ENCODE measurements at regions not wholly inside any gene's neighbourhood (a gene's known extent, or its start where the extent isn't known, plus 50 kb on each side); places are given as distances from the start of the nearest gene placed in this dataset.

GRCh38 chr4:13240066-13240465 lies 244.1 kb downstream of the RAB28 start (continued):
- TF ChIP-seq REST (IDR thresholded peaks at IDR 0.05; ENCODE audit: low read depth) (no peak), EGR1 (IDR thresholded peaks at IDR 0.05; ENCODE audit: low read depth) (no peak), JUND (IDR thresholded peaks at IDR 0.05) (no peak)

- no peak overlapping the region for H3K4me3 ChIP-seq (replicated peaks in 1 of 2; ENCODE audit: low read depth in 1 of 2, low read length in 2 of 2)
- H3K4me1 ChIP-seq (ENCODE audit: control insufficient read depth in 1 of 2, insufficient read depth in 2 of 2, low read length in 2 of 2): no peaks in the 10 kb centered on the region
- H3K9ac ChIP-seq (ENCODE audit: low read length): no peak overlapping the region
- H3K27ac ChIP-seq (ENCODE audit: low read depth, low read length): no peak overlapping the region
- POLR2A ChIA-PET: no interaction called here
- no peak overlapping the region for H2AFZ ChIP-seq (ENCODE audit: low read depth, low read length, poor library complexity, severe bottlenecking)
- RAD21 ChIA-PET (ENCODE audit: low non-redundant PET in 1 of 2, low total read pairs in 2 of 2, uncharacterized antibody in 2 of 2, unreplicated experiment in 2 of 2): no interaction called here
- CTCF ChIA-PET: no interaction called here
- H3K4me2 ChIP-seq (ENCODE audit: low read length): no peak overlapping the region
- TF ChIP-seq ATF3 (IDR thresholded peaks at IDR 0.05) (no peak), EZH2 (IDR thresholded peaks at IDR 0.05) (no peak), SP1 (IDR thresholded peaks at IDR 0.05; ENCODE audit: low read depth) (no peak), FOSL1 (IDR thresholded peaks at IDR 0.05; ENCODE audit: low read depth) (no peak), ZBTB33 (IDR thresholded peaks at IDR 0.05; ENCODE audit: extremely low read depth, insufficient replicate concordance, low read length) (no peak), EGR1 (IDR thresholded peaks at IDR 0.05; ENCODE audit: low read depth) (no peak), SIN3A (IDR thresholded peaks at IDR 0.05; ENCODE audit: low read depth) (no peak), ELF1 (IDR thresholded peaks at IDR 0.05; ENCODE audit: borderline replicate concordance, low read depth) (no peak), JUND (IDR thresholded peaks at IDR 0.05) (no peak), CEBPB (IDR thresholded peaks at IDR 0.05; ENCODE audit: low read depth) (no peak), MAX (IDR thresholded peaks at IDR 0.05) (no peak), CBX3 (IDR thresholded peaks at IDR 0.05; ENCODE audit: low read depth) (no peak), ZFX (IDR thresholded peaks at IDR 0.05) (no peak), EZH2phosphoT487 (IDR thresholded peaks at IDR 0.05; ENCODE audit: borderline replicate concordance) (no peak), RAD21 (IDR thresholded peaks at IDR 0.05; ENCODE audit: low read depth) (no peak)
- BruUV-seq (replicated peaks): no TSS peak
- ATAC-seq: no peak
- H3K79me2 ChIP-seq (ENCODE audit: insufficient read depth, low read length): no peaks in the 10 kb centered on the region
- no peak for DNase-seq (ENCODE audit: low read depth, low spot score)
- H3K9me2 ChIP-seq (ENCODE audit: insufficient read depth): no peaks in the 10 kb centered on the region
- intact Hi-C loops (cut with micrococcal nuclease): no loop called here
- H3K36me3 ChIP-seq (ENCODE audit: control insufficient read depth in 1 of 2, insufficient read depth in 2 of 2, low read length in 2 of 2): no peaks in the 10 kb centered on the region
- no peaks in the 10 kb centered on the region for H3K9me3 ChIP-seq (ENCODE audit: control insufficient read depth in 1 of 2, insufficient read depth in 1 of 2, low read depth in 1 of 2, low read length in 2 of 2)
- no peaks in the 10 kb centered on the region for H4K20me1 ChIP-seq (ENCODE audit: insufficient read depth)
- no peaks in the 10 kb centered on the region for H3K27me3 ChIP-seq (ENCODE audit: insufficient read depth, low read length)
Measured at GRCh38 chr4:13238936-13239335, 245.2 kb downstream of the RAB28 start.
